ENCODE measurements at regions not wholly inside any gene's neighbourhood (a gene's known extent, or its start where the extent isn't known, plus 50 kb on each side); places are given as distances from the start of the nearest gene placed in this dataset.

GRCh38 chr7:86964973-86965726, 94.3 kb downstream of the ELAPOR2 start:
- no peaks in the 10 kb centered on the region for H3K36me3 ChIP-seq (ENCODE audit: control insufficient read depth in 1 of 2, insufficient read depth in 2 of 2, low read length in 2 of 2)
- H2AFZ ChIP-seq (ENCODE audit: low read depth, low read length, poor library complexity, severe bottlenecking), result no peak overlapping the region
- intact Hi-C loops (cut with micrococcal nuclease), result no loop called here
- DNase-seq (ENCODE audit: low read depth, low spot score) (no peak), ATAC-seq (no peak)
- no peaks in the 10 kb centered on the region for H3K9me3 ChIP-seq (ENCODE audit: control insufficient read depth in 1 of 2, insufficient read depth in 1 of 2, low read depth in 1 of 2, low read length in 2 of 2)
- no peak overlapping the region for H3K9ac ChIP-seq (ENCODE audit: low read length)
- no peaks in the 10 kb centered on the region for H3K9me2 ChIP-seq (ENCODE audit: insufficient read depth)
- no peaks in the 10 kb centered on the region for H3K4me1 ChIP-seq (ENCODE audit: control insufficient read depth in 1 of 2, insufficient read depth in 2 of 2, low read length in 2 of 2)
- no peak overlapping the region for H3K4me3 ChIP-seq (replicated peaks in 1 of 2; ENCODE audit: low read depth in 1 of 2, low read length in 2 of 2)
- H3K27me3 ChIP-seq (ENCODE audit: insufficient read depth, low read length), result no peaks in the 10 kb centered on the region
- POLR2A ChIA-PET, result no interaction called here
- TF ChIP-seq TCF7L2 (IDR thresholded peaks at IDR 0.05; ENCODE audit: borderline replicate concordance, extremely low read depth, insufficient read depth, insufficient read length) (no peak), EZH2phosphoT487 (IDR thresholded peaks at IDR 0.05; ENCODE audit: borderline replicate concordance) (no peak), POLR2A (IDR thresholded peaks at IDR 0.05; ENCODE audit: borderline replicate concordance, extremely low read depth, insufficient read depth, insufficient read length) (no peak), ZNF274 (IDR thresholded peaks at IDR 0.05; ENCODE audit: low read depth, low read length) (no peak), SP1 (IDR thresholded peaks at IDR 0.05; ENCODE audit: low read depth) (no peak), ZBTB33 (IDR thresholded peaks at IDR 0.05; ENCODE audit: extremely low read depth, insufficient replicate concordance, low read length) (no peak), EGR1 (IDR thresholded peaks at IDR 0.05; ENCODE audit: low read depth) (no peak), CBX3 (IDR thresholded peaks at IDR 0.05; ENCODE audit: low read depth) (no peak), REST (IDR thresholded peaks at IDR 0.05; ENCODE audit: low read depth) (no peak), EZH2 (IDR thresholded peaks at IDR 0.05) (no peak), CTCF (IDR thresholded peaks at IDR 0.05 in 2 of 3, conservative IDR thresholded peaks at IDR 0.05 in 1 of 3; ENCODE audit: borderline replicate concordance in 1 of 3, insufficient read depth in 1 of 3, low read depth in 2 of 3, low read length in 2 of 3) (no peak), POLR2AphosphoS5 (IDR thresholded peaks at IDR 0.05; ENCODE audit: low read depth, low read length) (no peak), ZFX (IDR thresholded peaks at IDR 0.05) (no peak), JUND (IDR thresholded peaks at IDR 0.05) (no peak), YY1 (IDR thresholded peaks at IDR 0.05; ENCODE audit: extremely low read depth, insufficient replicate concordance, low read depth, low read length) (no peak), ELF1 (IDR thresholded peaks at IDR 0.05; ENCODE audit: borderline replicate concordance, low read depth) (no peak), SRF (IDR thresholded peaks at IDR 0.05; ENCODE audit: low read depth) (no peak), SIN3A (IDR thresholded peaks at IDR 0.05; ENCODE audit: low read depth) (no peak), ATF3 (IDR thresholded peaks at IDR 0.05) (no peak), CEBPB (IDR thresholded peaks at IDR 0.05; ENCODE audit: low read depth) (no peak)
- H3K79me2 ChIP-seq (ENCODE audit: insufficient read depth, low read length), result peaks cover 6% of the 10 kb centered on the region; the same call in 1 of the 2 replicates
- H4K20me1 ChIP-seq (ENCODE audit: insufficient read depth), result no peaks in the 10 kb centered on the region
- CTCF ChIA-PET, result no interaction called here
- H3K4me2 ChIP-seq (ENCODE audit: low read length), result no peak overlapping the region
- BruUV-seq (replicated peaks), result no TSS peak
- H3K27ac ChIP-seq (ENCODE audit: low read depth, low read length), result no peak overlapping the region
- RAD21 ChIA-PET (ENCODE audit: low non-redundant PET in 1 of 2, low total read pairs in 2 of 2, uncharacterized antibody in 2 of 2, unreplicated experiment in 2 of 2), result no interaction called here

Measured in HCT116 (cell line).